HEK293T (cell line): ENCODE measurements at regions not wholly inside any gene's neighbourhood (a gene's known extent, or its start where the extent isn't known, plus 50 kb on each side); places are given as distances from the start of the nearest gene placed in this dataset.

Source experiments
- BHLHE40 ChIP-seq: fragments of 450-650 bp; IDR thresholded peaks from 2 replicates; pipeline ENCODE4 v1.6.1; 2016; ENCODE audit warnings: mild to moderate bottlenecking, moderate library complexity, borderline replicate concordance
- ELF4 ChIP-seq: fragments of 450-650 bp; IDR thresholded peaks from 2 replicates; pipeline ENCODE4 v1.6.1; 2017; ENCODE audit warnings: antibody characterized with exemption
- FOXA1 ChIP-seq: fragments of 450-650 bp; IDR thresholded peaks from 2 replicates; pipeline ENCODE4 v1.6.1; 2016; ENCODE audit warnings: mild to moderate bottlenecking
- FOXK2 ChIP-seq: fragments of 450-650 bp; IDR thresholded peaks from 2 replicates; pipeline ENCODE4 v1.6.1; 2016; ENCODE audit warnings: mild to moderate bottlenecking
- FOXM1 ChIP-seq: fragments of 450-650 bp; IDR thresholded peaks from 2 replicates; pipeline ENCODE4 v1.6.1; 2017; ENCODE audit warnings: mild to moderate bottlenecking, borderline replicate concordance
- HDGF ChIP-seq: fragments of 450-650 bp; IDR thresholded peaks from 2 replicates; pipeline ENCODE4 v1.6.1; 2017; ENCODE audit warnings: antibody characterized with exemption, borderline replicate concordance
- L3MBTL2 ChIP-seq: fragments of 450-650 bp; conservative IDR thresholded peaks from 2 replicates; pipeline ENCODE4 v1.6.1; 2016; ENCODE audit warnings: mild to moderate bottlenecking
- NFRKB ChIP-seq: fragments of 450-650 bp; IDR thresholded peaks from 2 replicates; pipeline ENCODE4 v1.6.1; 2016; ENCODE audit warnings: mild to moderate bottlenecking, moderate library complexity
- PKNOX1 ChIP-seq: fragments of 450-650 bp; IDR thresholded peaks from 2 replicates; pipeline ENCODE4 v1.6.1; 2016
- SP1 ChIP-seq: fragments of 450-650 bp; IDR thresholded peaks from 2 replicates; pipeline ENCODE4 v1.6.1; 2017
- SUZ12 ChIP-seq: fragments of 450-650 bp; IDR thresholded peaks from 2 replicates; pipeline ENCODE4 v1.6.1; 2016; ENCODE audit warnings: mild to moderate bottlenecking
- TARDBP ChIP-seq: fragments of 450-650 bp; IDR thresholded peaks from 2 replicates; pipeline ENCODE4 v1.6.1; 2016
- ZNF384 ChIP-seq: fragments of 450-650 bp; IDR thresholded peaks from 2 replicates; pipeline ENCODE4 v1.6.1; 2016

- TF ChIP-seq SP1 (no peak), FOXM1 (no peak), ZNF384 (no peak), BHLHE40 (no peak), PKNOX1 (no peak), HDGF (no peak), ELF4 (no peak), L3MBTL2 (no peak), NFRKB (no peak), FOXA1 (no peak), FOXK2 (no peak), TARDBP (no peak), SUZ12 (no peak)
These were observed 563.6 kb upstream of the NEGR1 start for GRCh38 chr1:72845981-72846380.
